ENCODE measurements at regions not wholly inside any gene's neighbourhood (a gene's known extent, or its start where the extent isn't known, plus 50 kb on each side); places are given as distances from the start of the nearest gene placed in this dataset.

GRCh38 chr7:118028226-118028625 is 155.0 kb upstream of the CTTNBP2 start:
- no peak for DNase-seq

- peak in 1 of 2 experiments; percentile 15 for DNase-seq
Measured at GRCh38 chr7:118029826-118030422, 154.0 kb upstream of the LSM8 start.

- no peak for DNase-seq
Measured at GRCh38 chr7:118033273-118033672, 150.7 kb upstream of the LSM8 start.

GRCh38 chr7:118039963-118040489 is 143.9 kb upstream of the LSM8 start:
- no peak for DNase-seq

- DNase-seq, result no peak
Measured at GRCh38 chr7:118040562-118040961, 143.4 kb upstream of the LSM8 start.

GRCh38 chr7:118041251-118041878 is 142.6 kb upstream of the LSM8 start:
- DNase-seq, result no peak

GRCh38 chr7:118045629-118046028 is 138.3 kb upstream of the LSM8 start:
- no peak for DNase-seq

- no peak for DNase-seq
Measured at GRCh38 chr7:118046086-118046485, 137.9 kb upstream of the LSM8 start.

GRCh38 chr7:118046801-118047200 is 137.2 kb upstream of the LSM8 start:
- DNase-seq, result no peak

GRCh38 chr7:118052336-118052735 is 131.6 kb upstream of the LSM8 start:
- DNase-seq, result no peak

GRCh38 chr7:118053353-118053752 is 130.6 kb upstream of the LSM8 start:
- DNase-seq, result no peak

- DNase-seq, result no peak
Measured at GRCh38 chr7:118054529-118054928, 129.4 kb upstream of the LSM8 start.

- no peak for DNase-seq
Measured at GRCh38 chr7:118055647-118056046, 128.3 kb upstream of the LSM8 start.

- no peak for DNase-seq
Measured at GRCh38 chr7:118057404-118057803, 126.6 kb upstream of the LSM8 start.

GRCh38 chr7:118059209-118059608 is 124.8 kb upstream of the LSM8 start:
- DNase-seq, result no peak

GRCh38 chr7:118060692-118061091 is 123.3 kb upstream of the LSM8 start:
- no peak for DNase-seq

- no peak for DNase-seq
Measured at GRCh38 chr7:118061386-118061785, 122.6 kb upstream of the LSM8 start.

- no peak for DNase-seq
Measured at GRCh38 chr7:118072893-118073674, 110.9 kb upstream of the LSM8 start.

- no peak for DNase-seq
Measured at GRCh38 chr7:118075936-118076335, 108.0 kb upstream of the LSM8 start.

GRCh38 chr7:118076564-118076963 is 107.4 kb upstream of the LSM8 start:
- no peak for DNase-seq

GRCh38 chr7:118078015-118078414 is 105.9 kb upstream of the LSM8 start:
- DNase-seq, result no peak

- no peak for DNase-seq
Measured at GRCh38 chr7:118079369-118079768, 104.6 kb upstream of the LSM8 start.

GRCh38 chr7:118080947-118081346 is 103.0 kb upstream of the LSM8 start:
- DNase-seq, result no peak

- DNase-seq, result no peak
Measured at GRCh38 chr7:118082506-118082905, 101.5 kb upstream of the LSM8 start.
